IMR-90 (cell line): ENCODE measurements at regions not wholly inside any gene's neighbourhood (a gene's known extent, or its start where the extent isn't known, plus 50 kb on each side); places are given as distances from the start of the nearest gene placed in this dataset.

ENCODE experiments used
- ATAC-seq: fragments of 200-7000 bp; cut with Tn5 transposase; 2 replicates; pipeline ENCODE4 v1.9.1; 2020; ENCODE audit warnings: low read depth, mild to moderate bottlenecking, moderate library complexity
- BruUV-seq: library from RNA; stranded (reverse); fragments of 400-500 nt; replicated peaks from 2 replicates; lab custom pipeline; 2021; lab: Mats Ljungman, UMichigan
- CTCF ChIA-PET: fragments of 300-600 bp; formaldehyde crosslinking; extraction: SDS; loops from one replicate; lab custom pipeline; 2021; ENCODE audit warnings: antibody characterized with exemption; lab: Yijun Ruan, JAX
- POLR2A ChIA-PET: fragments of 300-600 bp; sonication (Branson Sonifier 250); formaldehyde crosslinking; loops from one replicate; lab custom pipeline; 2022; ENCODE audit warnings: antibody characterized with exemption; ENCODE audit not compliant: unreplicated experiment; lab: Charles Lee
- DNase-seq: peaks from one replicate; pipeline ENCODE4 v3.0.0; 2013
- H2AFZ ChIP-seq: replicated peaks from 2 replicates; pipeline ENCODE3; 2013; ENCODE audit warnings: low read length, mild to moderate bottlenecking; ENCODE audit not compliant: poor library complexity
- H2AK5ac ChIP-seq: 2 replicates; pipeline ENCODE4 v1.6.1; 2013; ENCODE audit warnings: low read depth, low read length, inconsistent platforms
- H2AK9ac ChIP-seq: replicated peaks from 2 replicates; pipeline ENCODE3; 2013; ENCODE audit warnings: mild to moderate bottlenecking, low read depth, low read length, moderate library complexity; ENCODE audit not compliant: poor library complexity
- H2BK120ac ChIP-seq: 2 replicates; pipeline ENCODE4 v1.6.1; 2013; ENCODE audit warnings: low read depth, low read length, inconsistent platforms
- H2BK15ac ChIP-seq: 3 replicates; pipeline ENCODE4 v1.6.1; 2013; ENCODE audit warnings: low read depth, low read length, inconsistent platforms
- H2BK20ac ChIP-seq: 2 replicates; pipeline ENCODE4 v1.6.1; 2013; ENCODE audit warnings: low read depth, mild to moderate bottlenecking, inconsistent platforms, low read length, moderate library complexity
- H2BK5ac ChIP-seq: 2 replicates; pipeline ENCODE4 v1.6.1; 2013; ENCODE audit warnings: mild to moderate bottlenecking, low read depth, low read length, inconsistent platforms; ENCODE audit not compliant: poor library complexity, severe bottlenecking
- H3K14ac ChIP-seq: replicated peaks from 2 replicates; pipeline ENCODE4 v1.6.1; 2013; ENCODE audit warnings: low read depth, low read length, inconsistent platforms
- H3K18ac ChIP-seq: 2 replicates; pipeline ENCODE4 v1.6.1; 2013; ENCODE audit warnings: low read depth, low read length, control low read depth
- H3K23ac ChIP-seq: 2 replicates; pipeline ENCODE4 v1.6.1; 2013; ENCODE audit warnings: low read depth, low read length, inconsistent platforms
- H3K27ac ChIP-seq: 2 replicates; pipeline ENCODE4 v1.5.1; 2013; ENCODE audit warnings: mild to moderate bottlenecking, control low read depth, low read length; ENCODE audit not compliant: insufficient read depth
- H3K27me3 ChIP-seq: 2 replicates; pipeline ENCODE4 v1.6.1; 2013; ENCODE audit warnings: low read length; ENCODE audit not compliant: control insufficient read depth, insufficient read depth
- H3K36me3 ChIP-seq: 2 replicates; pipeline ENCODE4 v1.6.1; 2013; ENCODE audit warnings: low read length, mixed read lengths; ENCODE audit not compliant: control insufficient read depth, insufficient read depth
- H3K4ac ChIP-seq: 2 replicates; pipeline ENCODE4 v1.6.1; 2013; ENCODE audit warnings: low read depth, low read length, inconsistent platforms
- H3K4me1 ChIP-seq: 2 replicates; pipeline ENCODE4 v1.6.1; 2013; ENCODE audit warnings: low read length, mixed read lengths; ENCODE audit not compliant: control insufficient read depth, insufficient read depth
- H3K4me2 ChIP-seq: 2 replicates; pipeline ENCODE4 v1.6.1; 2013; ENCODE audit warnings: low read depth, mild to moderate bottlenecking, control low read depth, low read length, moderate library complexity
- H3K4me3 ChIP-seq: 2 replicates; pipeline ENCODE4 v1.5.1; 2013; ENCODE audit warnings: low read depth, mild to moderate bottlenecking, control low read depth, low read length, moderate library complexity; ENCODE audit not compliant: insufficient read depth
- H3K56ac ChIP-seq: 2 replicates; pipeline ENCODE4 v1.6.1; 2013; ENCODE audit warnings: low read length, inconsistent platforms; ENCODE audit not compliant: insufficient read depth; ENCODE audit errors: extremely low read depth
- H3K79me1 ChIP-seq, 2 experiments: 2 replicates each; pipeline ENCODE4 v1.6.1; 2013; ENCODE audit warnings: low read length in 2 of 2, inconsistent platforms in 1 of 2, low read depth in 1 of 2
- H3K9ac ChIP-seq: 2 replicates; pipeline ENCODE4 v1.6.1; 2013; ENCODE audit warnings: low read depth, low read length, control low read depth
- H3K9me1 ChIP-seq: 2 replicates; pipeline ENCODE4 v1.6.1; 2013; ENCODE audit warnings: low read length, inconsistent platforms; ENCODE audit not compliant: insufficient read depth
- H3K9me3 ChIP-seq: 2 replicates; pipeline ENCODE4 v1.6.1; 2013; ENCODE audit warnings: low read length; ENCODE audit not compliant: control insufficient read depth, insufficient read depth
- H4K20me1 ChIP-seq: 2 replicates; pipeline ENCODE4 v1.6.1; 2013; ENCODE audit warnings: low read length, inconsistent platforms; ENCODE audit not compliant: insufficient read depth
- H4K5ac ChIP-seq: 2 replicates; pipeline ENCODE4 v1.6.1; 2013; ENCODE audit warnings: mild to moderate bottlenecking, low read depth, low read length, control low read depth
- H4K8ac ChIP-seq, 2 experiments: 2 replicates each; pipeline ENCODE4 v1.6.1; 2013; ENCODE audit warnings: low read depth in 2 of 2, low read length in 2 of 2, control low read depth in 1 of 2, inconsistent platforms in 1 of 2
- H4K91ac ChIP-seq: 2 replicates; pipeline ENCODE4 v1.6.1; 2013; ENCODE audit warnings: low read depth, low read length, inconsistent platforms; ENCODE audit not compliant: insufficient read depth
- BHLHE40 ChIP-seq: fragments of 150-350 bp; IDR thresholded peaks from 2 replicates; pipeline ENCODE4 v1.6.1; 2016; ENCODE audit warnings: mild to moderate bottlenecking, low read depth, low read length
- CEBPB ChIP-seq: IDR thresholded peaks from 2 replicates; pipeline ENCODE4 v1.6.1; 2012; ENCODE audit warnings: low read depth, low read length, improper control_type of control experiment
- CTCF ChIP-seq: conservative IDR thresholded peaks from 2 replicates; pipeline ENCODE4 v1.5.1; 2012; ENCODE audit warnings: mild to moderate bottlenecking, low read depth, low read length, improper control_type of control experiment
- MAFK ChIP-seq: IDR thresholded peaks from 2 replicates; pipeline ENCODE4 v1.6.1; 2012; ENCODE audit warnings: low read depth, low read length, improper control_type of control experiment
- MAZ ChIP-seq: IDR thresholded peaks from 2 replicates; pipeline ENCODE4 v1.6.1; 2012; ENCODE audit warnings: low read depth, mild to moderate bottlenecking, low read length, improper control_type of control experiment, moderate library complexity, borderline replicate concordance
- RCOR1 ChIP-seq: IDR thresholded peaks from 2 replicates; pipeline ENCODE4 v1.6.1; 2012; ENCODE audit warnings: mild to moderate bottlenecking, low read length, improper control_type of control experiment; ENCODE audit not compliant: insufficient replicate concordance
- SMC3 ChIP-seq: fragments of 150-350 bp; IDR thresholded peaks from 2 replicates; pipeline ENCODE4 v1.6.1; 2016; ENCODE audit warnings: low read depth, mild to moderate bottlenecking, antibody characterized with exemption, low read length, moderate library complexity
- USF2 ChIP-seq: fragments of 150-350 bp; IDR thresholded peaks from 2 replicates; pipeline ENCODE4 v1.6.1; 2017; ENCODE audit warnings: mild to moderate bottlenecking, antibody characterized with exemption, low read length, low read depth
- WGBS, 2 experiments: methylation state at CpG; one replicate each; pipeline versions ENCODE4 v1.1.5 to v1.1.7; 2013; ENCODE audit warnings: missing lambda C conversion rate in 2 of 2; ENCODE audit not compliant: insufficient read length in 1 of 2; ENCODE audit errors: extremely low coverage in 2 of 2; 5-methylcytosine and 5-hydroxymethylcytosine counted together
- dilution Hi-C: fragments of 300-500 bp; cut with HindIII; formaldehyde crosslinking; loops from one replicate; pipeline ENCODE4 v1.14.3; 2018; ENCODE audit warnings: low sequenced_read_pairs; ENCODE audit not compliant: unreplicated experiment
- in situ Hi-C: fragments of 300-500 bp; cut with MboI; formaldehyde crosslinking; loops from 3 replicates; pipeline ENCODE4 v1.14.3; 2019; ENCODE audit warnings: low sequenced_read_pairs, inconsistent platforms, mixed read lengths
- intact Hi-C: fragments of 100-400 bp; cut with micrococcal nuclease; formaldehyde crosslinking; loops from 2 replicates; pipeline ENCODE4 v1.10.0; 2022

- H2AK9ac ChIP-seq: no peak overlapping the region
- intact Hi-C loops: no loop called here
- DNase-seq (no peak), ATAC-seq (no peak)
- H3K18ac ChIP-seq: no peak overlapping the region
- no peak overlapping the region for H2BK5ac ChIP-seq
- TF ChIP-seq CEBPB: no peak
- no peak for TF ChIP-seq SMC3
- TF ChIP-seq USF2: no peak
- no peak for TF ChIP-seq CTCF
- TF ChIP-seq RCOR1: no peak
- TF ChIP-seq MAFK: no peak
- TF ChIP-seq MAZ: no peak
- TF ChIP-seq BHLHE40: no peak
- no peak overlapping the region for H4K5ac ChIP-seq
- no peak overlapping the region for H3K14ac ChIP-seq
- no CpG with 5 or more reads among the region's 2 CpGs for WGBS, 2 experiments
- no peak overlapping the region for H2BK15ac ChIP-seq
- no peak overlapping the region for H2AK5ac ChIP-seq
- no peak overlapping the region for H3K23ac ChIP-seq
- H2BK120ac ChIP-seq: no peak overlapping the region
- no peaks in the 10 kb centered on the region for H3K9me3 ChIP-seq
- H3K9me1 ChIP-seq: no peaks in the 10 kb centered on the region
- ChIA-PET POLR2A (no interaction called here), CTCF (no interaction called here)
- dilution Hi-C loops: no loop called here
- H3K27ac ChIP-seq: no peak overlapping the region
- no peak overlapping the region for H3K4me3 ChIP-seq
- H3K27me3 ChIP-seq: no peaks in the 10 kb centered on the region
- H3K79me1 ChIP-seq: no peaks in the 10 kb centered on the region
- H3K4me2 ChIP-seq: no peak overlapping the region
- H3K4ac ChIP-seq: no peak overlapping the region
- no peak overlapping the region for H3K9ac ChIP-seq
- BruUV-seq: no TSS peak
- no peaks in the 10 kb centered on the region for H3K36me3 ChIP-seq
- no peaks in the 10 kb centered on the region for H4K20me1 ChIP-seq
- no peak overlapping the region for H3K56ac ChIP-seq
- in situ Hi-C loops: no loop called here
- H3K4me1 ChIP-seq: no peaks in the 10 kb centered on the region
- H2AFZ ChIP-seq: no peak overlapping the region
- no peak overlapping the region for H2BK20ac ChIP-seq
- H4K8ac ChIP-seq: no peak overlapping the region
- H4K91ac ChIP-seq: no peak overlapping the region
Observed at GRCh38 chr13:78030341-78030896, 111.8 kb upstream of the EDNRB start.
